T follicular helper cell (primary cell): ENCODE measurements at regions not wholly inside any gene's neighbourhood (a gene's known extent, or its start where the extent isn't known, plus 50 kb on each side); places are given as distances from the start of the nearest gene placed in this dataset.
"Not testable (repeated sequence)": the region's sequence is repeated elsewhere in the genome, so short reads cannot be mapped to it uniquely, and the experiment has no call there.

Source experiments
- DNase-seq: peaks from one replicate; pipeline ENCODE4 v3.0.0-alpha.2; 2020; ENCODE audit warnings: low read depth

DNA sequence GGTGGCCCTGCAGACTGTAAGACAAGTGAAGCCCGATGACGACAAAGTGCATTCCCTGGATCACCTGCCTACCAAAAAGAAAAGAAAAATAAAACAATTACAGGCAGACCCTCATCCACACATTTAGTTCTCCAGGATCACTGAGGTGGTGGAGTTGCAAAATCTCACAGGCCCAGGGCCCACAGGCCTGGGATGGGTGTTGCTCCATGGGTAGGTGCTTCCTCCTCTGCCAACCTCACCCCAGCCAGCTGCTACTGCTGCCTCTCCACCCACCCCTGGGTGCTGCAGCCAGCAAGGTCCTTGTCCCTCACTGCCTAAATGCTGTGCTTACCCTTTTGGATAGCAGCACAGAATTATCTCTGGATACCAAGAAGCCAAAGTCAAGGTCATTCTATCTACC lies 146.4 kb upstream of the GALNT2 start:
- no peak for DNase-seq

DNA sequence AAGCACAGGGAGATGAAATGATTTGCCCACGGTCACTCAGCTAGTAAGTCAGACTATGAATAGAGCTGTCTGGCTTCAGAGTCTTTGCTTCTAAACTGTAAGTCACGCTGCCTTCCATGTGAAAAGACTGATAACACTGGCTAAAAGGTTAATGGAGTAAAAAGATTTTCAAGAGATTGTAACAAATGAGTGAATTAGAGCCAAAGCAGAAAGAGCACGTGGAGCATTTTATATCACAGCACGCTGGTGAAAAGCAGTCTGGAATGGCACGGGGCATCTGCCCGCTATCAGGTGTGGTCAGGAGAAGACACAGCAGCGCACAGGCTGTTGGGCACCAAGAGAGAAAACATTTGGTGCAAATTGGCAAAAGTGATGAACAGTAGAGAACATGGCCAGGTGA lies 144.8 kb upstream of the GALNT2 start:
- no peak for DNase-seq

DNA sequence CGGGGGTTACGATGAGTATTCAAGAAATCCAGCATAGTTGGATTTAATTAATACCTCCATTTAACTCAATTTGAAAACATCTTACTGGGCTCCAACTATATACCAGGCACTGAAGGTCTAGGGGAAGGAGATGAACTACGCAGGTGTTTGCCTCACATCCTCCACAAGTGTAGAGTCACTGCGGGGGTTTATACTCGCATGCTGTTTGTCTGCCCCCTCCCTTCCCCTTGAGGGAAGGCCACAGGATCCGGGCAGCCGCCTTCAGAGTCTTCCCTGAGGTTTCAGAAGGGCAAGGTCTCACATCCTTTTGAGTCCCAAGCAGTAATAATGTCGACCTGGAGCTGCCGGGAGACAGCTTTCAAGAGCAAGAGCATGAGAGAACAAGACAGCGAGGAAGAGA lies 142.4 kb upstream of the GALNT2 start:
- DNase-seq = no peak

DNA sequence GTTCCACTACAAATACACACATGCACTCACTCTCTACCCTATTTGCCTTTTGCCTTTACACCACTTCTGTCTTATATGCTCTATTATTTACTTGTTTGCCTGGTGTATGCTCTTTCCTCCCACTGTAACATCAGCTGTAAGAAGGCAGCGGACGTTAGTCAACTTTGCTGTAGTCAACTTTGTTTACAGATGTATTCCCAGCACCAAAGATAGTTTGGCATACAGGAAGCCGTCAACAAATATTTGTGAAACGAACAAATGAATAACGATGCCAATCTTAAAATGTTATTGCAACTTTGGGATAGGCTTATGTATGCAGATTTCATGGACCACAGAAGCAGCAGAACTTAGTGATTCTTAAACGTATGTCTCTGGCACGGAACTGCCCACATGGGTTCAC lies 138.3 kb upstream of the GALNT2 start:
- DNase-seq = no peak

DNA sequence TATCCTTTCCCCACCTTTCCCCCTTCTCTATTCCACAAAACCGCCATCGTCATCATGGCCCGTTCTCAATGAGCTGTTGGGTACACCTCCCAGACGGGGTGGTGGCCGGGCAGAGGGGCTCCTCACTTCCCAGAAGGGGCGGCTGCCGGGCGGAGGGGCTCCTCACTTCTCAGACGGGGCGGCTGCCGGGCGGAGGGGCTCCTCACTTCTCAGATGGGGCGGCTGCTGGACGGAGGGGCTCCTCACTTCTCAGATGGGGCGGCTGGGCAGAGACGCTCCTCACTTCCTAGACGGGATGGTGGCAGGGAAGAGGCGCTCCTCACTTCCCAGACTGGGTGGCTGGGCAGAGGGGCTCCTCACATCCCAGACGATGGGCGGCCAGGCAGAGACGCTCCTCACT lies 135.3 kb upstream of the GALNT2 start:
- DNase-seq = not testable (repeated sequence)

DNA sequence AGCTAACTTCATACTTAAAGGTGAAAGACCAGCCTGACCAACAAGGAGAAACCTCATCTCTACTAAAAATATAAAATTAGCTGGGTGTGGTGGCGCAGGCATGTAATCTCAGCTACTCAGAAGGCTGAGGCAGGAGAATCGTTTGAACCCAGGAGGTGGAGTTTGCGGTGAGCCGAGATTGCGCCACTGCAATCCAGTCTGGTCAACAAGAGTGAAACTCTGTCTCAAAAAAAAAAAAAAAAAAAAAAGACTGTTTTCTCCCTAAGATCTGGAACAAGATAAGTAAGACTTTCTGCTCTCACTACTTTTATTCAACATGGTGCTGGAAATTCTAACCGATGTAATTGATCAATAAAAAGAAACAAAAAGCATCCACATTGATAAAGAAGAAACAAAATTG lies 131.9 kb upstream of the GALNT2 start:
- not testable (repeated sequence) for DNase-seq

DNA sequence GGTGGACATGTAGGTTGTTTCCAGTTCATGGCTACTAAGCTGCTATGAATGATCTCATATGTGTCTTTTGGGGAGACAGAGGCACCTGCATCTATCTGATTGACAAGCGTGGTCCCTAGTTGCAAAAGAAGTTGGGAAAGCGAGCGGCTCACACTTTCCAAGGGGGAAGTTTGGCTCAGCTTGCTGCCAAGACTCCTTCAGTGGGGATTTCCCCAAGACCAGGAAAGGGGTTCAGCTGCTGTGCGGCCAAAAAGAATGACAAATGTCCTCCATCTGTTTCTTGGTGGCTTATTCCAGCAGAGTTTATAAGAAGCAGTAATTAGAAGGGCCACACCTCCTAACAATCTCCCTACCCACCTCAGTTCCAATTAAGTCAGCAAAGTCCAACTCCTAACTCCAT lies 128.5 kb upstream of the GALNT2 start:
- no peak for DNase-seq

DNA sequence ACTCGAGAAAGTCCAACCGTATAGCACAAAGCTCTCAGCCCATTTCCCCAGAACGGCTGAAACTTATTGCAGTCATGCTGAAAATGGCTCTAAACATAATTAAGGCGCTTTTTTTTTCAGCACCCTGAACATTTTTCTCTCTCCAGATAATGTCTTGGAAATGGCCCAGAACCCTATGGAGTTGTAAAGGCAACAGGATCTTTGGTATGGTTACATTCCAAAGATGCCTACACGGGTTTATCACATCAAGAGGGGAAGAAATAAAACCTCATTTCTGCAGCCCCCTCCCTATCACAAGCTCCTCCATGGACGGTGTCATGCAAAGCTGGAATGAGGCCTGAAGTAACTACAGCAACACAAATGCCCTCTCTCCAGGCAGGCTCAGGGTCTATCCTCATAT lies 126.4 kb upstream of the GALNT2 start:
- DNase-seq = no peak

DNA sequence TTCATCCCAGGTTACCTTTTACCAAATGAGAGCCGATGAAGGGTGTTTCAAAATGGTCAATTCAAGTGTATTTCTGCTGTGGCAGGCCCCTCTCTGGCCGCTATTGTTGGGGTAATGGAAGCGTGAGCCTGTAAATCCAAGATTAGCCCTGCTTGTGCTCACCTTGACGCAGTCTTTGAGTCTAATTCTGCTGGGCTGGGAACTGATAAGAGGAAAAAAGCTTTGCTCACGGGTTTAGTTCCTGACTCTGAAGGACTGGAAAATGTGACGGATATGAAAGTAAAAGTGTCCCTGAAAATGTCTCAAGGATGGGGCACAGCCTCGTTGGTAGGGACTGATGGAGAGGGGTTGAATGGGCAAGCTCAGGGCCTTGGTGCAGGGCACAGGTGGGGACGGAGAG lies 125.9 kb upstream of the GALNT2 start:
- DNase-seq = no peak

DNA sequence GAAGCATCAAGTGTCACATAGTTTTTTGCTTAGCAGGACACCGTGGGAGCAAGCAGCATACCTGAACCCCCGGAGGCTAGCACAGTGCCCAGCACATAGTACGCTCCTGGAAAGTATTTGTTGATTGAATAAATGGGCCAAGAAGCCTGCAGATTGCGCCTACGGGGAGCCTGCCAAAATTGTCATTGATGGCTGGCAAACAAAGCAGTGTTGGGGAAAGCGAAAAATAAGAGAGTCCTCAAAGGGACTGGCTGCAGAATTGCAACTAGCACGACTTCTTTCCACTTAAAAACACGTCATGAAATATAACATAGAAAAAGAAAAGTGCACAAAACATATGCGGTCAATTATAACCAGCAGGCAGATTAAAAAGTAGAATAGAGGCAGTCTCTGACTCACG lies 125.2 kb upstream of the GALNT2 start:
- no peak for DNase-seq

DNA sequence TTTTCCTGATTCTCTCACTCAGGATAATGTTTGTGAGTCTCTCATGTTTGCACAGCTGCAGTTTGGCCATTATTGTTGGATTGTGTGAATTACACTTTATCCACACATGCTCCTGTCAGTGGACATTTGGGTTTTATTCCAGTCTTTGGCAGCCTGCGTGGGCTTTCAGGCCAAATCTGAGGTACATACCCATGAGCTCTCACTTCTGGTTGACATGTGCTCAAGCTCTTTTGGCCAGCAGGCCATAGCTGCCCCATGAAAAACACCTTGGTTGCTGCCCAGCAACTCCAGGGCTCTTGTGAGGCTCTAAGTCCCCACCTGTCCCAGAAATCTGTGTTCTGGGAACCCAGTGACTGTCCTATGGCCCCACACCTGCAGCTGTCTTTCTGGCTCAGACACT lies 124.5 kb upstream of the GALNT2 start:
- no peak for DNase-seq

DNA sequence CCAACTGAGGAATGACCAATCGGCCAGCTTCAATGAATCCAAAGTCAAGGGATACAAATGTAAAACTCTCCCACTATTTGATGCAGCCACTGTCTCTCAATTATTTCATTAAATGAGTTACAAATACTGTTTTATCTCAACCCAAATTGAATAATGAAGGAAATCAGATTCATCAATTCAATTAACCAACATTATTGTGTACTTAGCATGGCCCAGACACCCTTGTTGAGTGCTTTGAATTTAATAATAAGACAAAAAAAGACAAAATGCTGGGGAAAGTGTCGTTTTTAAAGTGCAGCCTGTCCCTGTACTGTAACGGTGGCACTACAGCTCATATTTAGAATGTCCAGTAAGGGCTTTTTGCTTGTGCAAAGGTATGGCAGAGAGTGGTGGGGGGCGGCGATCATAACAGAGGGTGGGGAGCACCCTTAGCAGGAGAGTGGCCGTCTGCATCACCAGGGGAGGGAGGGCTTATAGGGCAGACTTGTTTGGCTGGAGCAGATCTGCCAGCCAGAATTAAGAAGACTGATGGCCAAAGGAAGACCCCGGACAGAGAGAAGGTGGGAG lies 123.8 kb upstream of the GALNT2 start:
- no peak for DNase-seq

DNA sequence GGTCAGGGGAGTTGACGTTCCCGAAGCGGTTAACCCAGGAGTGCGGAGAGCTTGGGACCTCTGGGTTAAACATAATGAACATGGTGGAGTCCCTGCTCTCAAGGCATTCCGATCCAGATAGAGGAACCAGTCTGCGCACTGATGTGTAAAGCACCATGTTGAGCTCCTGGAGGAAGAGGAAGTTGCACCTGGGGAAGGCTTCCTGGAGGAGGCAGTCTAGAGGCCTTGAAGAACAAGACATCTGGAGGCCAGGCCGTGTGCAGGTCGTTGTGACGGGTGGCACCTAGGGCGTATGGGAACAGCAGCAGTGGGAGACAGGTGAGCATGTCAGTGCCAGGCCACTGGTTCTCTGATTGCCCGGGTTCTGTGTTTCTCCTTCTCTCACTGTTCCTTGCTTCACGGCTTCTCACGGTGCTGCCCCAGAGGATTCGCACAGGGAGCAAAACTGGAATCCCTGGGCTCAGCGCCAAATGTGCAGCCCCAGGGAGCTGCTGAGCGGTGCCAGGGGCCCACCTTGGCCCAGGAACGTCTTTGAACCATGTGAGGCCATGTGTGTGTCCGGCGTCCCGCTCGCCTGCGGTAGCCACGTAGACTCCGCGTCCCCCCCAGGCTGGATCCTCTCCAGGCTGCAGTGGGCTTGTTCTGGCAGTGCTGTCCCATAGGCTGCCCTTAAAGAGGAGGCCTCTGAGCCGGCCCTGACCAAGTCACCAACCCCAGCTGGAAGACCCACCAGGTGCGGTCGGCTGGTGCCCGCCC lies 122.9 kb upstream of the GALNT2 start:
- no peak for DNase-seq

DNA sequence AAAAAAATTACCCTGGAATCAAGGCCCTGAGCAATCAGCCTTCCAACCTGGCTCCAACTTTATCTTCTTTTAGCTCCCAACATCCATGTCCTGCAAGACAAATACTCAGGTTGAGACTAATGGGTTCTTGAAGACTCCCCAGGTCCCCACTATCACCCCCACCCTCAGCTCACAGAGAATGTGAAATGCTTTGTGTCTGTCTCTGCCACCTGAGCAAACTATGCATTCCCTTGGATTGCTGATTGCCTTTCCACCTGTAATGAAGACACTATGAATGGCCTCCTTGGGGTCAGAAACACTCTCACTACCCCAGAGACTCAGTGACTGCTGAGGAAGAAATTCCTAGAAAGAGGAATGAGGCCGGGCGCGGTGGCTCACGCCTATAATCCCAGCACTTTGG lies 121.2 kb upstream of the GALNT2 start:
- no peak for DNase-seq

DNA sequence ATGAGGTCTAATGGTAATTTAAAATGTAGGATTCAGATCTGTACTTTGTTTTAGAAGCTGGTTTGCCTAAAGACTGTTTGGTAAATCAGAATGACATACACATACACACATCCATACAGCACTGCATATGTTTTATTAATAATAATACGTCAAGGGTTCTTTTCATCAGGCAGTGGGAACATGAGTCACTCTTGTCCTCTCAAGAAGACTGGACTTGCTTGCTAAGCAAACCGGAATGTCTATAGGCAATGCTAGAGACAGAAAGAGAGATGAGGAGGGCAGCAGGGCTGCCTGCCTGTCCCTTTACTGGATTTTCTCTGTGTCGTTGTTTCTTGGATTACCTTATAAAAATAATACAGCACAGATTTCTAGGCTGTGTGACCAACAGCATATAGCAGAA lies 119.1 kb upstream of the GALNT2 start:
- no peak for DNase-seq

DNA sequence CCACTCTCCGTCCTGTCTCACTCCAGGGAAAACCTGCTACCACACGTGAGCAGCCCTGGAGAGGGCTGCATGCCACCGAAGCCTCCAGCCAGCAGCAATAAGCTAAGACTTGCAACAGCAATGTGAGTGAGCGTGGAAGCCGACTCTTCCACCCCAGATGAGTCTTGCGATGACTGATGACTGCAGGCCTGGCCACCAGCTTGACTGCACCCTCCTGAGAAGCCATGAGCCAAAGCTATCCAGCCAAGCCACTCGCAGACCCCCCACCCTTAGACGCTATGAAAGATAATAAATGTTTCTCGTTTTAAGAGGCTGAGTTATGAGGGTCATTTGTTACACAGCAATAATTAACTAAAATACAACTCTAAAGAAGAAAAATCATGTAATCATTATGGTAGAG lies 118.6 kb upstream of the GALNT2 start:
- DNase-seq = no peak

DNA sequence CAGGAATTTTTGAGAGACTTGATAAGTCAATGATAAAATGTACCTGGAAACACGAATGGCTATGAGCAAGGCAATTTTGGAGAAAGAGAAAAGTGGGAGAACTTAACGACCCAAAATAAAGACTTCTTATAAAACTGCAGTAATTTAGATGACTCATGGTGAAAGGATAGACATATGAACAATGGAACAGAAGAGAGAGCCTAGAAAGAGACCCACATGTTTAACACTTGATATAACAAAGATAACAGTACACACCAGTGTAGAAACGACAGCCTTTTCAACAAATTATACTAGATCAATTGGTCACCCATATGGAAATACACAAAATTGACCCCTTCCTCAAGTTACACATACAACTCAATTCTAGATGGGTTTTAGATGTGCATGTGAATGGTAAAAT lies 117.5 kb upstream of the GALNT2 start:
- no peak for DNase-seq

DNA sequence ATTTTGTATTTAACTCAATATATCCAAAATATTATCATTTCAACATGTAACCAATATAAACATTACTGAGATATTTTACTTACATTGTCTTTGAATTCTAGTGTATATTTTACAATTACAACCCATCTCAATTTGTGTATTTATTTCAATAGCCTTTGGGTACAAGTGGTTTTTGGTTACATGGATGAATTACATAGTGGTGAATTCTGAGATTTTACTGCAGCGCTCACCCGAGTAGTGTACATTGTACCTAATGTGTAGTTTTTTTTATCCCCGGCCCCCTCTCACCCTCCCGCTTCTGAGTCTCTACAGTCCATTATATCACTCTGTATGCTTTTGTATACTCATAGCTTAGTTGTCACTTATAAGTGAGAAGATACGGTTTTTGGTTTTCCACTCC lies 117.0 kb upstream of the GALNT2 start:
- DNase-seq = no peak

DNA sequence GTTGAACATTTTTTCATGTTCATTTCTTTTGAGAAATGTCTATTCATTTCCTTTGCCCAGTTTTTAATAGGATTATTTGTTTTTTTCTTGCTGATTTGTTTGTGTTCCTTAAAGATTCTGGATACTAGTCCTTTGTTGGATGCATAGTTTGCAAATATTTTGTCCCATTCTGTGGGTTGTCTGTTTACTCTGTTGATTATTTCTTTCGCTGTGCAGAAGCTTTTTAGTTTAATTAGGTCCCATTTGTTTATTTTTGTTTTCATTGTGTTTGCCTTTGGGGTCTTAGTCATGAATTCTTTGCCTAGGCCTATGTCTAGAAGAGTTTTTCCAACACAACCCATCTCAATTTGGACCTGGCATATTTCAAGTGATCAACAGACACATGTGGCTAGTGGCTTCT lies 116.1 kb upstream of the GALNT2 start:
- DNase-seq = no peak

DNA sequence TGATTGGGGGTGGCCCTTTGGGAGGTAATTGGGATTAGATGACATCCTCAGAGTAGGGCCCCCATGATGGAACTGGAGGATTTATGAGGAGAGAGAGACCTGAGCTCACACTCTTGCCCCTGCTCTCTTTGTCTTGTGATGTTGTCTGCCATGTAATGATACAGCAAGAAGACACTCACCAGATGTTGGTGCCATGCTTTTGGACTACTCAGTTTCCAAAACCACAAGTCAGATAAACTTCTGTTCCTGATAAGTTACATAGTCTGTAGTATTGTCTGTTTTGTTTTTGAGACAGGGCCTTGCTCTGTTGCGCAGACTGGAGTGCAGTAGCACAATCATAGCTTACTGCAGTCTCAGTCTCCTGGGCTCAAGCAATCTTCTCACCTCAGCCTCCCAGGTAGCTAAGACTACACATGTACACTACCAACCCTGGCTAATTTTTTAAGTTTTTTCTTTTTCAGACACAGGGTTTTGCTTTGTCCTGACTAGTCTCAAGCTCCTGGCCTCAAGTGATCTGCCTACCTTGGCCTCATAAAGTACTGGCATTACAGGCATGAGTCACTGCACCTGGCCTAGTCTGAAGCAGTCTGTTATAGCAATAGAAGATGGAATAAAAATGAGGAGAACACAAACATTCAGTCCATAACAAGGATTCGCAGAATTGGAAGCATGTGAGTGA lies 115.0 kb upstream of the GALNT2 start:
- DNase-seq = no peak

DNA sequence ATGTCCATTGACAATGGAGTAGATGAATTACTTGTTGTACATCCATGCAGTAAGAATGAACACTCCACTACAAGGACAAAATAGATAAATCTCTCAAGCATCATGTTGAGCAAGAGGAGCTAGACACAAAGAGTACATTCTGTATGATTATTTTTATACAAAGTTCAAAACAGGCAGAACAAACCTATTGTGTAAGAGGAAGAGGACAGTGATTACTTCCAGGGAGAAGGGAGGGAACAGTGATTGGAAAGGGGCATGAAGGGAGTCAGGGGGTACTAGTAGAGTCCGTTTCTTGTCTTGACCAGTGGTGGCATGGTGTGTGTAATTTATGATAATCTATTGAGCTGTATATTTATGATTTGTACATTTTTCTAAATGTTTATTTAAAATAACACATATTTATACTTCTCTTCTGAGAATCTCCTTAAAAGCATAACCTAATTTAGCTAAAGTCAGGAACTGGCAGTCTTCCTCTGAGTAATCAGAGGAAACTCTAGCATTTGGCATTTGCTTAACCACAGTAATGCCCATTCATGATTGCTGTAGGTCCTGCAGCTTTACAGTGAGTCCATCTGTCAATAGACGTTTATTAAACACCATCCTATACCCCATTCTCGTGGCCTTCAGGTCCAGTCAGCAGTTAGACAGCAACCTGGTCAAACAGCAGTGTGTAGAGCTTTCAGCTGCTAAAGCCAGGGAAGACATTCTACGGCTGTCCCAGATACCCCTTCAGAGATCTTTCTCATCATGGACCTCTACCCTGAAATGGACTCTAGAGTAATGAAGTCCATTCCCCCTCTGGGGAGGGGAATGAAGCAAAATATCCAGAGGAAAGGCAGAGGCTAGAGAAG lies 114.1 kb upstream of the GALNT2 start:
- no peak for DNase-seq

DNA sequence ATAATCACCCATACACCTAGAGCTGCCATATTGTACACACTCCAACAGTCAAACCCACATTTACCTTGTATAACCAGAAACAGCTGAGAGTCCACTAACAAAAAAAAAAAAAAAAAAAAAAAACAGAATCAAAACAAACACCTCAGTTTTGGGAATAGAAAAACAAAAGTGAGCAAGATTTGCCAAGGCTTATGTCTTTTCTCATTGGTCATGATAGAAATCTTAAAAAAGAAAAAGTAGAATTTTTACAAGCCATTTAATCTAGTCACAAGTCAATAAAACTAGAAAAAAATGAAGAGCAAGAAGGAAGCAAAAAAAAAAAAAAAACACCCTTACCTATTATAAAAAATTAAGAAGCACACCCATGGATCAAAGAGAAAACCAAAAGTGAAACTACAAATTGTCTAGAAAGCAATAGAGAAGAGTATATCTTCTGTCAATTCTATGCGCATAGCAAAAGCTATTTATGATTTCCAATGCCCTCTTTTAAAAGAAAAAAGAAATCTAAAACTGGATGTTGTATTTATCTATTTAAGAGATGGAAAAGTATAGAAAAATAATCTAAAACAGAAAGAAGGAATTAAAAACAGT lies 113.2 kb upstream of the GALNT2 start:
- no peak for DNase-seq
